OCI-LY1 (cell line): ENCODE measurements at regions not wholly inside any gene's neighbourhood (a gene's known extent, or its start where the extent isn't known, plus 50 kb on each side); places are given as distances from the start of the nearest gene placed in this dataset.

Experiments
- H2AFZ ChIP-seq: fragments of 200-600 bp; sonication (generic), shearing (Covaris generic); 2 replicates; pipeline ENCODE4 v1.6.0; 2014; ENCODE audit warnings: antibody characterized with exemption, mild to moderate bottlenecking, low read length
- H3F3A ChIP-seq: fragments of 200-600 bp; sonication (generic), shearing (Covaris generic); 2 replicates; pipeline ENCODE4 v1.6.0; 2014; ENCODE audit warnings: mild to moderate bottlenecking, antibody characterized with exemption, low read length, moderate library complexity; ENCODE audit not compliant: insufficient read depth
- H3K27ac ChIP-seq: fragments of 200-600 bp; sonication (generic); 2 replicates; pipeline ENCODE4 v1.5.1; 2014; ENCODE audit warnings: low read length, mixed run types, mild to moderate bottlenecking, low read depth; ENCODE audit not compliant: poor library complexity, severe bottlenecking
- H3K27me3 ChIP-seq: fragments of 200-600 bp; sonication (generic); 2 replicates; pipeline ENCODE4 v1.6.0; 2014; ENCODE audit warnings: antibody characterized with exemption, mild to moderate bottlenecking, low read length, moderate library complexity; ENCODE audit not compliant: insufficient read depth
- H3K36me3 ChIP-seq: fragments of 200-600 bp; sonication (generic); 2 replicates; pipeline ENCODE4 v1.6.1; 2014; ENCODE audit warnings: mild to moderate bottlenecking, antibody characterized with exemption, low read length, moderate library complexity, mixed read lengths; ENCODE audit not compliant: insufficient read depth
- H3K4me1 ChIP-seq: fragments of 200-600 bp; sonication (generic); 2 replicates; pipeline ENCODE4 v1.5.1; 2014; ENCODE audit warnings: mild to moderate bottlenecking, low read length, moderate library complexity; ENCODE audit not compliant: insufficient read depth, severe bottlenecking
- H3K4me2 ChIP-seq: fragments of 200-600 bp; sonication (generic), shearing (Covaris generic); 2 replicates; pipeline ENCODE4 v1.6.1; 2014; ENCODE audit warnings: low read length
- H3K4me3 ChIP-seq: fragments of 200-600 bp; sonication (generic); 2 replicates; pipeline ENCODE4 v1.5.1; 2014; ENCODE audit warnings: low read length, low read depth, mild to moderate bottlenecking, mixed read lengths; ENCODE audit not compliant: poor library complexity, severe bottlenecking
- H3K79me2 ChIP-seq: fragments of 200-600 bp; shearing (Covaris generic); 2 replicates; pipeline ENCODE4 v1.6.1; 2016; ENCODE audit warnings: mixed run types, low read length, mixed read lengths; ENCODE audit not compliant: insufficient read depth
- H3K9ac ChIP-seq: fragments of 200-600 bp; sonication (generic), shearing (Covaris generic); 2 replicates; pipeline ENCODE4 v1.6.1; 2014; ENCODE audit warnings: mild to moderate bottlenecking, low read length, mixed read lengths
- H3K9me2 ChIP-seq: fragments of 200-600 bp; sonication (generic), shearing (Covaris generic); 2 replicates; pipeline ENCODE4 v1.6.1; 2014; ENCODE audit warnings: low read depth, mild to moderate bottlenecking, low read length, mixed read lengths
- H3K9me3 ChIP-seq: fragments of 200-600 bp; shearing (Covaris generic); 2 replicates; pipeline ENCODE4 v1.6.1; 2014; ENCODE audit warnings: low read length, mixed read lengths
- H4K20me1 ChIP-seq: fragments of 200-600 bp; sonication (generic), shearing (Covaris generic); 2 replicates; pipeline ENCODE4 v1.6.0; 2016; ENCODE audit warnings: mild to moderate bottlenecking, low read length; ENCODE audit not compliant: insufficient read depth
- EZH2 ChIP-seq: fragments of 200-600 bp; sonication (generic), shearing (Covaris generic); IDR thresholded peaks from 2 replicates; pipeline ENCODE4 v1.8.0; 2017; ENCODE audit warnings: borderline replicate concordance, mixed run types, mild to moderate bottlenecking, antibody characterized with exemption, low read length, moderate library complexity, mixed read lengths
- TF ChIP-seq, protein P1 (sequence below): fragments of 200-600 bp; sonication (generic), shearing (Covaris generic); IDR thresholded peaks from 2 replicates; pipeline ENCODE4 v1.5.1; 2017; ENCODE audit warnings: mild to moderate bottlenecking, antibody characterized with exemption, low read length, moderate library complexity, mixed read lengths

GRCh38 chr9:94204174-94204573 is 54.9 kb upstream of the ZNF169 start:
- no peaks in the 10 kb centered on the region for H3K4me1 ChIP-seq
- peaks cover 7% of the 10 kb centered on the region; the same call in 1 of the 2 replicates for H3K27me3 ChIP-seq
- no peaks in the 10 kb centered on the region for H3F3A ChIP-seq
- TF ChIP-seq EZH2: no peak
- TF ChIP-seq, protein P1, sequence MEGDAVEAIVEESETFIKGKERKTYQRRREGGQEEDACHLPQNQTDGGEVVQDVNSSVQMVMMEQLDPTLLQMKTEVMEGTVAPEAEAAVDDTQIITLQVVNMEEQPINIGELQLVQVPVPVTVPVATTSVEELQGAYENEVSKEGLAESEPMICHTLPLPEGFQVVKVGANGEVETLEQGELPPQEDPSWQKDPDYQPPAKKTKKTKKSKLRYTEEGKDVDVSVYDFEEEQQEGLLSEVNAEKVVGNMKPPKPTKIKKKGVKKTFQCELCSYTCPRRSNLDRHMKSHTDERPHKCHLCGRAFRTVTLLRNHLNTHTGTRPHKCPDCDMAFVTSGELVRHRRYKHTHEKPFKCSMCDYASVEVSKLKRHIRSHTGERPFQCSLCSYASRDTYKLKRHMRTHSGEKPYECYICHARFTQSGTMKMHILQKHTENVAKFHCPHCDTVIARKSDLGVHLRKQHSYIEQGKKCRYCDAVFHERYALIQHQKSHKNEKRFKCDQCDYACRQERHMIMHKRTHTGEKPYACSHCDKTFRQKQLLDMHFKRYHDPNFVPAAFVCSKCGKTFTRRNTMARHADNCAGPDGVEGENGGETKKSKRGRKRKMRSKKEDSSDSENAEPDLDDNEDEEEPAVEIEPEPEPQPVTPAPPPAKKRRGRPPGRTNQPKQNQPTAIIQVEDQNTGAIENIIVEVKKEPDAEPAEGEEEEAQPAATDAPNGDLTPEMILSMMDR: no peak
- H4K20me1 ChIP-seq: no peaks in the 10 kb centered on the region
- no peak overlapping the region for H3K4me3 ChIP-seq
- H3K9ac ChIP-seq: no peak overlapping the region
- H3K36me3 ChIP-seq: no peaks in the 10 kb centered on the region
- no peak overlapping the region for H2AFZ ChIP-seq
- H3K9me2 ChIP-seq: no peaks in the 10 kb centered on the region
- H3K27ac ChIP-seq: no peak overlapping the region
- no peak overlapping the region for H3K4me2 ChIP-seq
- H3K79me2 ChIP-seq: no peaks in the 10 kb centered on the region
- peaks cover 9% of the 10 kb centered on the region; the same call in 1 of the 2 replicates for H3K9me3 ChIP-seq

DNA sequence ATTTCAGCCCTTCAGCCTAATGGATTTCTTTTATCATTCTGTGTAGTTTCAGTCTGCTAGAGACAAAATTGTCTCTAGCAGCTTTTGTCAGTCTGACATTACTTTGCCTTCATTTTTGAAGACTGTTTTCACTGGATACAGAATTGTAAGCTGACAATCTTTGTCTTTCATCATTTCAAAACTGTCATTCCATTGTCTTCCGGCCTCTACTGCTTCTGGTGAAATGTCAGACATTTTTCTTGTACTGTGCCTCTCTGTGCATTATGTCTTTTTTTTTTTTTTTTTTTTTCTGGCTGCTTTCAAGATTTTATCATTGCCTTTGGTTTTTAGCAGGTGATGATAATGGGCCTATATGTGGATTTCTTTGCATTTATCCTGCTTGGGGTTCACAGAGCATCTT is 51.3 kb upstream of the ZNF169 start:
- H3K9me3 ChIP-seq: peaks cover 9% of the 10 kb centered on the region; the same call in 1 of the 2 replicates
- peaks cover 7% of the 10 kb centered on the region; the same call in 1 of the 2 replicates for H3K27me3 ChIP-seq
- H3K79me2 ChIP-seq: no peaks in the 10 kb centered on the region
- H2AFZ ChIP-seq: no peak overlapping the region
- no peaks in the 10 kb centered on the region for H3K9me2 ChIP-seq
- H3K27ac ChIP-seq: no peak overlapping the region
- no peak for TF ChIP-seq EZH2
- TF ChIP-seq, protein P1: no peak
- no peaks in the 10 kb centered on the region for H3F3A ChIP-seq
- no peak overlapping the region for H3K4me3 ChIP-seq
- no peaks in the 10 kb centered on the region for H4K20me1 ChIP-seq
- H3K36me3 ChIP-seq: no peaks in the 10 kb centered on the region
- H3K4me1 ChIP-seq: no peaks in the 10 kb centered on the region
- no peak overlapping the region for H3K9ac ChIP-seq
- no peak overlapping the region for H3K4me2 ChIP-seq
